Raji (cell line): ENCODE measurements at regions not wholly inside any gene's neighbourhood (a gene's known extent, or its start where the extent isn't known, plus 50 kb on each side); places are given as distances from the start of the nearest gene placed in this dataset.

Experiments
- POLR2A ChIP-seq: IDR thresholded peaks from 2 replicates; pipeline ENCODE4 v1.6.1; 2011; ENCODE audit warnings: low read depth, low read length, control low read depth; ENCODE audit not compliant: insufficient read depth

- TF ChIP-seq POLR2A = no peak
Observed at GRCh38 chr1:42037586-42037985, 115.6 kb upstream of the GUCA2B start.

- no peak for TF ChIP-seq POLR2A
Observed at GRCh38 chr1:42037161-42037560, 116.0 kb upstream of the GUCA2B start.

GRCh38 chr1:42035830-42036604 lies 117.2 kb upstream of the GUCA2B start:
- peak; percentile 80 for TF ChIP-seq POLR2A

GRCh38 chr1:42035205-42035829 lies 116.6 kb upstream of the HIVEP3 start:
- no peak; the same call in 1 of the 2 replicates for TF ChIP-seq POLR2A

GRCh38 chr1:42034426-42034825 lies 115.7 kb upstream of the HIVEP3 start:
- no peak for TF ChIP-seq POLR2A

- TF ChIP-seq POLR2A = no peak
Observed at GRCh38 chr1:42033629-42034028, 114.9 kb upstream of the HIVEP3 start.

GRCh38 chr1:42017730-42018129 lies 99.0 kb upstream of the HIVEP3 start:
- no peak for TF ChIP-seq POLR2A

GRCh38 chr1:42017259-42017658 lies 98.5 kb upstream of the HIVEP3 start:
- TF ChIP-seq POLR2A = no peak

GRCh38 chr1:42014823-42015222 lies 96.1 kb upstream of the HIVEP3 start:
- no peak for TF ChIP-seq POLR2A

GRCh38 chr1:42013881-42014470 lies 95.3 kb upstream of the HIVEP3 start:
- TF ChIP-seq POLR2A = no peak

GRCh38 chr1:42012852-42013251 lies 94.1 kb upstream of the HIVEP3 start:
- no peak for TF ChIP-seq POLR2A

- no peak for TF ChIP-seq POLR2A
Observed at GRCh38 chr1:42010381-42010780, 91.7 kb upstream of the HIVEP3 start.

- no peak for TF ChIP-seq POLR2A
Observed at GRCh38 chr1:42008264-42008663, 89.5 kb upstream of the HIVEP3 start.

- no peak for TF ChIP-seq POLR2A
Observed at GRCh38 chr1:42006836-42007235, 88.1 kb upstream of the HIVEP3 start.

- TF ChIP-seq POLR2A = no peak
Observed at GRCh38 chr1:42006093-42006492, 87.4 kb upstream of the HIVEP3 start.

- TF ChIP-seq POLR2A = no peak
Observed at GRCh38 chr1:42005530-42005929, 86.8 kb upstream of the HIVEP3 start.
